GM21723 (cell line): ENCODE measurements at regions not wholly inside any gene's neighbourhood (a gene's known extent, or its start where the extent isn't known, plus 50 kb on each side); places are given as distances from the start of the nearest gene placed in this dataset.

Source experiments
- ATAC-seq: cut with Tn5 transposase; IDR thresholded peaks from one replicate; pipeline ENCODE4 v1.9.1; 2021; ENCODE audit warnings: mild to moderate bottlenecking, moderate library complexity; ENCODE audit not compliant: unreplicated experiment

GRCh38 chr4:184310881-184311709 lies 93.4 kb upstream of the ENPP6 start:
- ATAC-seq, result no peak

GRCh38 chr4:184310171-184310567 lies 92.5 kb upstream of the ENPP6 start:
- ATAC-seq, result no peak

GRCh38 chr4:184309241-184310170 lies 91.8 kb upstream of the ENPP6 start:
- ATAC-seq, result no peak

GRCh38 chr4:184306949-184307348 lies 89.3 kb upstream of the ENPP6 start:
- no peak for ATAC-seq

- no peak for ATAC-seq
Measured at GRCh38 chr4:184306470-184306869, 88.8 kb upstream of the ENPP6 start.

GRCh38 chr4:184300816-184301215 lies 83.1 kb upstream of the ENPP6 start:
- no peak for ATAC-seq

- no peak for ATAC-seq
Measured at GRCh38 chr4:184298254-184298653, 80.6 kb upstream of the ENPP6 start.

GRCh38 chr4:184295206-184295605 lies 77.5 kb upstream of the ENPP6 start:
- no peak for ATAC-seq

GRCh38 chr4:184294606-184295133 lies 77.0 kb upstream of the ENPP6 start:
- ATAC-seq, result no peak

GRCh38 chr4:184293552-184293951 lies 75.9 kb upstream of the ENPP6 start:
- ATAC-seq, result no peak

- no peak for ATAC-seq
Measured at GRCh38 chr4:184292877-184293276, 75.2 kb upstream of the ENPP6 start.

GRCh38 chr4:184292465-184292867 lies 74.8 kb upstream of the ENPP6 start:
- no peak for ATAC-seq

GRCh38 chr4:184289179-184289535 lies 71.5 kb upstream of the ENPP6 start:
- no peak for ATAC-seq

GRCh38 chr4:184288451-184289178 lies 70.9 kb upstream of the ENPP6 start:
- peak; percentile 67 for ATAC-seq

GRCh38 chr4:184287697-184288255 lies 70.1 kb upstream of the ENPP6 start:
- no peak for ATAC-seq

- ATAC-seq, result no peak
Measured at GRCh38 chr4:184286358-184286757, 68.7 kb upstream of the ENPP6 start.

- ATAC-seq, result no peak
Measured at GRCh38 chr4:184284742-184285141, 67.1 kb upstream of the ENPP6 start.

GRCh38 chr4:184284336-184284690 lies 66.6 kb upstream of the ENPP6 start:
- no peak for ATAC-seq

- ATAC-seq, result no peak
Measured at GRCh38 chr4:184283659-184284335, 66.1 kb upstream of the ENPP6 start.
